OCI-LY7 (cell line): ENCODE measurements at regions not wholly inside any gene's neighbourhood (a gene's known extent, or its start where the extent isn't known, plus 50 kb on each side); places are given as distances from the start of the nearest gene placed in this dataset.

Source experiments
- BruUV-seq: library from RNA; stranded (reverse); fragments of 400-500 nt; replicated peaks from 2 replicates; lab custom pipeline; 2021; lab: Mats Ljungman, UMichigan
- CTCF ChIA-PET: fragments of 300-600 bp; sonication (Branson Sonifier 250); formaldehyde crosslinking; loops from one replicate; lab custom pipeline; 2022; ENCODE audit warnings: antibody characterized with exemption; ENCODE audit not compliant: unreplicated experiment; lab: Charles Lee
- POLR2A ChIA-PET: fragments of 300-600 bp; sonication (Branson Sonifier 250); formaldehyde crosslinking; loops from one replicate; lab custom pipeline; 2022; ENCODE audit warnings: antibody characterized with exemption; lab: Charles Lee
- DNase-seq: peaks from one replicate; pipeline ENCODE4 v3.0.0-alpha.2; 2015; ENCODE audit warnings: low spot score
- H2AFZ ChIP-seq: fragments of 200-600 bp; sonication (generic), shearing (Covaris generic); 2 replicates; pipeline ENCODE4 v1.6.1; 2014; ENCODE audit warnings: mild to moderate bottlenecking, antibody characterized with exemption, low read length, moderate library complexity
- H3K27ac ChIP-seq: fragments of 200-600 bp; sonication (generic); 2 replicates; pipeline ENCODE4 v1.5.1; 2014; ENCODE audit warnings: mixed run types, low read depth, mild to moderate bottlenecking, moderate library complexity, low read length, inconsistent platforms; ENCODE audit not compliant: poor library complexity, severe bottlenecking
- H3K36me3 ChIP-seq: fragments of 200-600 bp; sonication (generic); 2 replicates; pipeline ENCODE4 v1.6.1; 2014; ENCODE audit warnings: mild to moderate bottlenecking, antibody characterized with exemption, low read length, moderate library complexity, mixed read lengths; ENCODE audit not compliant: insufficient read depth
- H3K4me1 ChIP-seq: fragments of 200-600 bp; sonication (generic); 2 replicates; pipeline ENCODE4 v1.5.1; 2014; ENCODE audit warnings: mild to moderate bottlenecking, low read length; ENCODE audit not compliant: insufficient read depth, poor library complexity, severe bottlenecking
- H3K4me2 ChIP-seq: fragments of 200-600 bp; sonication (generic); 2 replicates; pipeline ENCODE4 v1.6.1; 2014; ENCODE audit warnings: mild to moderate bottlenecking, low read length
- H3K4me3 ChIP-seq: fragments of 200-600 bp; sonication (generic); 2 replicates; pipeline ENCODE4 v1.5.1; 2014; ENCODE audit warnings: mild to moderate bottlenecking, low read depth, low read length; ENCODE audit not compliant: poor library complexity, severe bottlenecking
- H3K79me2 ChIP-seq: fragments of 200-600 bp; sonication (generic); 2 replicates; pipeline ENCODE4 v1.6.1; 2016; ENCODE audit warnings: low read depth, mild to moderate bottlenecking, low read length, moderate library complexity, mixed read lengths; ENCODE audit not compliant: insufficient read depth
- H3K9me2 ChIP-seq: fragments of 200-600 bp; sonication (generic); 2 replicates; pipeline ENCODE4 v1.6.1; 2016; ENCODE audit warnings: mild to moderate bottlenecking, low read length, mixed read lengths; ENCODE audit not compliant: insufficient read depth
- H3K9me3 ChIP-seq: fragments of 200-600 bp; sonication (generic); 2 replicates; pipeline ENCODE4 v1.6.1; 2014; ENCODE audit warnings: mild to moderate bottlenecking, mixed run types, low read length, mixed read lengths
- H4K20me1 ChIP-seq: fragments of 200-600 bp; sonication (generic); 2 replicates; pipeline ENCODE4 v1.6.1; 2014; ENCODE audit warnings: mild to moderate bottlenecking, antibody characterized with exemption, low read length, moderate library complexity, mixed read lengths; ENCODE audit not compliant: insufficient read depth
- EZH2phosphoT487 ChIP-seq: fragments of 200-600 bp; sonication (generic); IDR thresholded peaks from 2 replicates; pipeline ENCODE4 v1.6.1; 2018; ENCODE audit warnings: low read depth, borderline replicate concordance, mild to moderate bottlenecking, mixed run types, antibody characterized with exemption, low read length, moderate library complexity, mixed read lengths
- intact Hi-C: fragments of 100-400 bp; cut with micrococcal nuclease; formaldehyde crosslinking; loops from one replicate; pipeline ENCODE4 v1.10.0; 2022; ENCODE audit not compliant: unreplicated experiment
- TF ChIP-seq, protein P1 (sequence below): fragments of 200-600 bp; sonication (generic); conservative IDR thresholded peaks from 2 replicates; pipeline ENCODE4 v1.5.1; 2014; ENCODE audit warnings: mild to moderate bottlenecking, antibody characterized with exemption, low read length, moderate library complexity, mixed read lengths

DNA sequence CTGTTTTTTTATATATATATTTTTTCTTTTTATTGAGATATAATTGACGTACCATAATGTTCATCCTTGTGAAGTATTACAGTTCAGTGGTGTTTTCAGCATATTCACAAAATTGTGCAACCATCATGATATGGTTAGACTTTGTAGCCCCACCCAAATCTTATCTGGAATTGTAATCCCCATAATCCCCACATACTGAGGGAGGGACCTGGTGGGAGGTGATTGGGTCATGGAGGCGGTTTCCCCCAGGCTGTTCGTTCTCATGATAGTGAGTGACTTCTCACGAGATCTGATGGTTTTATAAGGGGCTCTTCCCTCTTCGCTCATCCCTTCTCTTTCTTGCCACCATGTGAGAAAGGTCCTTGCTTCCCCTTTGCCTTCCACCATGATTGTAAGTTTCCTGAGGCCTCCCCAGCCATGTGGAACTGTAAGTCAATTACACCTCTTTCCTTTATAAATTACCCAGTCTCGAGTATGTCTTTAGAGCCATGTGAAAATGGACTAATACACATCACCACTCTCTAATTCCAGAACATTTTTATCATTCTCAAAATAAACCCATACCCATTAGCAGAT lies 73.9 kb upstream of the SMNDC1 start:
- no peaks in the 10 kb centered on the region for H4K20me1 ChIP-seq
- DNase-seq = no peak
- no peaks in the 10 kb centered on the region for H3K9me2 ChIP-seq
- H3K4me2 ChIP-seq = no peak overlapping the region
- H3K27ac ChIP-seq = no peak overlapping the region
- no peak overlapping the region for H3K4me3 ChIP-seq
- no peaks in the 10 kb centered on the region for H3K36me3 ChIP-seq
- CTCF ChIA-PET = no interaction called here
- H3K79me2 ChIP-seq = no peaks in the 10 kb centered on the region
- intact Hi-C loops = no loop called here
- TF ChIP-seq, protein P1, sequence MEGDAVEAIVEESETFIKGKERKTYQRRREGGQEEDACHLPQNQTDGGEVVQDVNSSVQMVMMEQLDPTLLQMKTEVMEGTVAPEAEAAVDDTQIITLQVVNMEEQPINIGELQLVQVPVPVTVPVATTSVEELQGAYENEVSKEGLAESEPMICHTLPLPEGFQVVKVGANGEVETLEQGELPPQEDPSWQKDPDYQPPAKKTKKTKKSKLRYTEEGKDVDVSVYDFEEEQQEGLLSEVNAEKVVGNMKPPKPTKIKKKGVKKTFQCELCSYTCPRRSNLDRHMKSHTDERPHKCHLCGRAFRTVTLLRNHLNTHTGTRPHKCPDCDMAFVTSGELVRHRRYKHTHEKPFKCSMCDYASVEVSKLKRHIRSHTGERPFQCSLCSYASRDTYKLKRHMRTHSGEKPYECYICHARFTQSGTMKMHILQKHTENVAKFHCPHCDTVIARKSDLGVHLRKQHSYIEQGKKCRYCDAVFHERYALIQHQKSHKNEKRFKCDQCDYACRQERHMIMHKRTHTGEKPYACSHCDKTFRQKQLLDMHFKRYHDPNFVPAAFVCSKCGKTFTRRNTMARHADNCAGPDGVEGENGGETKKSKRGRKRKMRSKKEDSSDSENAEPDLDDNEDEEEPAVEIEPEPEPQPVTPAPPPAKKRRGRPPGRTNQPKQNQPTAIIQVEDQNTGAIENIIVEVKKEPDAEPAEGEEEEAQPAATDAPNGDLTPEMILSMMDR = no peak
- TF ChIP-seq EZH2phosphoT487 = no peak
- no peak overlapping the region for H2AFZ ChIP-seq
- BruUV-seq = no TSS peak
- POLR2A ChIA-PET = interaction anchor here (0.7 to 0.9 kb wide), 2 partner anchors 16 to 17 kb away, joined by 3 to 4 read pairs; no protein-coding TSS in a partner anchor
- H3K4me1 ChIP-seq = peaks cover 5% of the 10 kb centered on the region
- no peaks in the 10 kb centered on the region for H3K9me3 ChIP-seq

DNA sequence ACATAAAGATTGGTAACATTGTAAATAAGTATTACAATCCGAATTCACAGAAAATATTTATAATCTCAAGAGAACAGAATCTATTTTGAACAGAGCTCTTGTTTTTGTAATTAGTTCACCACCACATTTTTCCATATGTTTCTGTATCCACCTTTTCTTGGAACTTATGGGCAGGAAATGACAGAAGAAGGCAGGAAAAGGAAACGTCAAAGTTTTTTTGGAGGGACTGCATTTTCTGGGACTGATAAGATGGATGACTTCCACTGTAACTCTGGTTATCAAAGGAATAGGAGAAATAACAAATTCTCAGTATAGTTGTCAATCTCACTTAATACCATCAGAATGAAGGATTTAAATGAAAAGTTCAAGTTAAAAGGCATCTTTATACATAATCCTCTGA lies 75.1 kb upstream of the SMNDC1 start:
- Histone ChIP-seq H3K9me2 (no peaks in the 10 kb centered on the region), H4K20me1 (no peaks in the 10 kb centered on the region), H3K4me2 (no peak overlapping the region), H3K4me1 (peaks cover 5% of the 10 kb centered on the region), H3K4me3 (no peak overlapping the region), H3K79me2 (no peaks in the 10 kb centered on the region), H3K27ac (no peak overlapping the region), H2AFZ (no peak overlapping the region), H3K36me3 (no peaks in the 10 kb centered on the region), H3K9me3 (no peaks in the 10 kb centered on the region)
- no TSS peak for BruUV-seq
- ChIA-PET CTCF (no interaction called here), POLR2A (interaction anchor here (0.6 to 1.0 kb wide), 2 partner anchors 35 to 112 kb away, joined by 3 to 4 read pairs; no protein-coding TSS in a partner anchor)
- intact Hi-C loops = no loop called here
- DNase-seq = no peak
- TF ChIP-seq, protein P1 = no peak
- TF ChIP-seq EZH2phosphoT487 = no peak

DNA sequence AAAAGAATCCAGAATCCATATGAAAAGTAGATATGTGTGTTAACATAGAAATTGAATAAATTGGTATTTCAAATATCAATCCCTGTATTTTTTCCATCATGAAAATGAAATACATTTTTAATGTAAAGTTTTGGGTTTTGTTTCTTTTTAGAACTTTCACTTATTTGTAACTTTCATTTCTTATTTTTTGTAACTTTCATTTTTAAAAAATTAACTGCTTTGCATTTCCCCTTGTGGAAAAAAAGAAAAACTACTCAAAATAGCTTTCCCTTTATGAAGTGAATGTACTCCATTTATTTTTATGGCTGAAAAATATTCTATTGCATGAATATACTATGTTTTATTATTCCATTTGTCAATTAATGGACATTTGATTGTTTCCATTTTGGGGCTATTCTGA lies 75.6 kb upstream of the SMNDC1 start:
- Histone ChIP-seq H4K20me1 (no peaks in the 10 kb centered on the region), H3K9me2 (no peaks in the 10 kb centered on the region), H3K4me1 (peaks cover 5% of the 10 kb centered on the region), H3K79me2 (no peaks in the 10 kb centered on the region), H3K4me2 (no peak overlapping the region), H3K9me3 (no peaks in the 10 kb centered on the region), H3K4me3 (no peak overlapping the region), H3K27ac (no peak overlapping the region), H3K36me3 (no peaks in the 10 kb centered on the region), H2AFZ (no peak overlapping the region)
- no peak for DNase-seq
- BruUV-seq = no TSS peak
- intact Hi-C loops = no loop called here
- ChIA-PET CTCF (no interaction called here), POLR2A (interaction anchor here (1.0 kb wide), 1 partner anchor 112 kb away, joined by 3 read pairs; no protein-coding TSS in a partner anchor)
- no peak for TF ChIP-seq EZH2phosphoT487
- TF ChIP-seq, protein P1 = no peak
